NCI-H128 (cell line): ENCODE measurements at regions not wholly inside any gene's neighbourhood (a gene's known extent, or its start where the extent isn't known, plus 50 kb on each side); places are given as distances from the start of the nearest gene placed in this dataset.
"Not testable (repeated sequence)": the region's sequence is repeated elsewhere in the genome, so short reads cannot be mapped to it uniquely, and the experiment has no call there.

Experiments
- DNase-seq: peaks from one replicate; lab custom pipeline; 2025; ENCODE audit not compliant: unreplicated experiment; lab: John Stamatoyannopoulos, UW

DNA sequence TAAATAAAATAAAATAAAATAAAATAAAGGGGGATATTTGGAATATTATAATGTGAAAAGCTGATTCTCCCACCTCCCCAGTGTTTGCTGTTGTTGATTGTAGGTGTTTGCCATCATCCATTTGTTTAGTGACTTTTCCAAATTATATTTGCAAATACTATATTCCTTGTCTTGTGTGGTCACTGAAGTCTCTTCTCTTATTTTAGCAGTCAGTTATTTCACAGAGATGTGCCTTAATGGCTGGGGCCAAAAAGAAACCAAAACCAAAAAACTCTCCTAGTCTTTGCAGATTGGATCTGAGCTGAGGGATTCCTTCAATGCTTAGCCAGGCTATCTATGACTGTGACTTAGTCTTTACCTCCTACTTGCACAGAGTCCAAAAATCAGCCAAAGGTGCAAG lies 70.9 kb upstream of the ZNF169 start:
- DNase-seq, result no peak

DNA sequence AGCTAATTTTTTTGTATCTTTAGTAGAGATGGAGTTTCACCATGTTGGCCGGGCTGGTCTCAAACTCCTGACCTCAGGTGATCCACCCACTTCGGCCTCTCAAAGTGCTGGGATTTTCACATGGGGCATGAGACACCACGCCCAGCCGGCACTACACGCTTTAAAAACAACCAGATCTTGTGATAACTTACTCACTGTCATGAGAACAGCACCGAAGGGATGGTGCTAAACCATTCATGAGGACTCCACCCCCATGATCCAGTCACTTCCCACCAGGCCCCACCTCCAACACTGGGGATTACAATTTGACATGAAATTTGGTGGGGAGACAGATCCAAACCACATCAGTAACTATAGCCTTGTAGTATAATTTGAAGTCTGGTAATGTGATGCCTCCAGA lies 67.4 kb upstream of the ZNF169 start:
- not testable (repeated sequence) for DNase-seq

DNA sequence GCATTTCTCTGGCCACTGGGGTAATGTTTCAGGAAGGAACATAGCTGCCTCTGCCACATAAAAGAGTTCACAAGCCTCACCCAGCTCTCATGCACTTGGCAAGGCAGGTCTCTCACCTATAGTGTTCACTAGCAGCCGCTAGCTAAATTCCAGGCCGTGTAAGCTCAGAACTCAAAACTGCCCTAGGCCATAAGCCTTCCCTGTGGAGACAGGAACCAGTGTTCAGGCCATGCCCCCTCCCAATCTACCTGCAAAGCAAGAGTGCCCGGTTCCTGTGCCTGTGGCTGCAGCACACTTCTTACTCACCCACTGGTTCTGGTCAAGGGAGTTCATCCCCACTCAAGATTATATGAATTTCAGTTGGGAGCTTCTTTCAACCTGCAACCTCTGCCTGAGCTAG lies 60.7 kb upstream of the ZNF169 start:
- no peak for DNase-seq

DNA sequence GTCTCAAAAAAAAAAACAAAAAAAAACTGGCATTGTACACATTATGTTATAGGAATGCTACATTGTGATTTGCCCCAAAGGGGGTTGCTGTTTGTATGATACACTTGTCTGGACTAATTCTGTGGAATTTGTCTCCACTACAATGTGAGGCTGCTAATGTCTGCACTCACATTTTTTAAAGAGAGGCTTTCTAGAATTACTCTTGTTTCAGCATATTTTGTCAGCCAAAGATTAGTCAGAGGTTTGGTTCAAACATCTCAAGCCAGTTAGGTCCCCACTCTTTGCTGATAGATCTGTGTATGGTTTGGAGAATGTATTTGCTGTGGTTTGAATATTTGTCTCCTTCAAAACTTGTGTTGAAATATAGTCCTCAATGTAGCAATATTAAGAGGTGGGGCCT lies 59.3 kb upstream of the ZNF169 start:
- DNase-seq, result no peak

GRCh38 chr9:94204174-94204573 lies 54.9 kb upstream of the ZNF169 start:
- no peak for DNase-seq

GRCh38 chr9:94207781-94208180 lies 51.3 kb upstream of the ZNF169 start:
- DNase-seq, result no peak
